ENCODE measurements at regions not wholly inside any gene's neighbourhood (a gene's known extent, or its start where the extent isn't known, plus 50 kb on each side); places are given as distances from the start of the nearest gene placed in this dataset.

GRCh38 chr3:109982201-109982600, 644.9 kb upstream of the DPPA4 start:
- no peak for TF ChIP-seq YY1 (IDR thresholded peaks at IDR 0.05)
- TF ChIP-seq MAX (IDR thresholded peaks at IDR 0.05), result no peak
- TF ChIP-seq RAD21 (IDR thresholded peaks at IDR 0.05), result no peak
- no peak for TF ChIP-seq GABPA (IDR thresholded peaks at IDR 0.05 in 1 of 2, conservative IDR thresholded peaks at IDR 0.05 in 1 of 2)
- TF ChIP-seq TAF1 (conservative IDR thresholded peaks at IDR 0.05), result no peak
- TF ChIP-seq FOXA2 (IDR thresholded peaks at IDR 0.05), result no peak
- no peak for TF ChIP-seq NR2F2 (IDR thresholded peaks at IDR 0.05)
- TF ChIP-seq CTCF (IDR thresholded peaks at IDR 0.05; ENCODE audit: low read depth, low read length, missing input control), result no peak
- no peak for TF ChIP-seq JUND (IDR thresholded peaks at IDR 0.05)
- TF ChIP-seq, protein P1, sequence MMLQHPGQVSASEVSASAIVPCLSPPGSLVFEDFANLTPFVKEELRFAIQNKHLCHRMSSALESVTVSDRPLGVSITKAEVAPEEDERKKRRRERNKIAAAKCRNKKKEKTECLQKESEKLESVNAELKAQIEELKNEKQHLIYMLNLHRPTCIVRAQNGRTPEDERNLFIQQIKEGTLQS (IDR thresholded peaks at IDR 0.05), result no peak
- H3K9me3 ChIP-seq (ENCODE audit: control insufficient read depth in 4 of 4, low read length in 3 of 4), result no peaks in the 10 kb centered on the region

GRCh38 chr3:109984976-109985375, 647.6 kb upstream of the DPPA4 start:
- Histone ChIP-seq H3K27ac (ENCODE audit: low read depth in 1 of 2, low read length in 2 of 2) (no peak overlapping the region), H3K27me3 (ENCODE audit: control insufficient read depth in 4 of 4, insufficient read depth in 4 of 4, low read length in 3 of 4) (no peaks in the 10 kb centered on the region), H3K9me3 (ENCODE audit: control insufficient read depth in 4 of 4, low read length in 3 of 4) (no peaks in the 10 kb centered on the region), H3K9ac (ENCODE audit: low read depth in 1 of 2, low read length in 2 of 2) (no peak overlapping the region), H3K4me3 (ENCODE audit: low read depth in 1 of 3, low read length in 3 of 3) (no peak overlapping the region), H3K36me3 (ENCODE audit: control insufficient read depth in 4 of 4, insufficient read depth in 3 of 4, low read depth in 1 of 4, low read length in 3 of 4) (no peaks in the 10 kb centered on the region), H3K4me1 (ENCODE audit: control insufficient read depth in 4 of 4, insufficient read depth in 4 of 4, low read length in 3 of 4) (no peaks in the 10 kb centered on the region)
- TF ChIP-seq RXRA (IDR thresholded peaks at IDR 0.05) (no peak), SP1 (IDR thresholded peaks at IDR 0.05) (no peak), GABPA (IDR thresholded peaks at IDR 0.05 in 1 of 2, conservative IDR thresholded peaks at IDR 0.05 in 1 of 2) (no peak), MAX (IDR thresholded peaks at IDR 0.05) (no peak)
- no peak for DNase-seq (ENCODE audit: low spot score)

More at GRCh38 chr3:109982201-109982600, 644.9 kb upstream of the DPPA4 start:
- Histone ChIP-seq H3K4me1 (ENCODE audit: control insufficient read depth in 4 of 4, insufficient read depth in 4 of 4, low read length in 3 of 4) (no peaks in the 10 kb centered on the region), H3K4me3 (ENCODE audit: low read depth in 1 of 3, low read length in 3 of 3) (no peak overlapping the region), H3K36me3 (ENCODE audit: control insufficient read depth in 4 of 4, insufficient read depth in 3 of 4, low read depth in 1 of 4, low read length in 3 of 4) (no peaks in the 10 kb centered on the region), H3K27me3 (ENCODE audit: control insufficient read depth in 4 of 4, insufficient read depth in 4 of 4, low read length in 3 of 4) (no peaks in the 10 kb centered on the region), H3K27ac (ENCODE audit: low read depth in 1 of 2, low read length in 2 of 2) (no peak overlapping the region), H3K9ac (ENCODE audit: low read depth in 1 of 2, low read length in 2 of 2) (no peak overlapping the region)
- DNase-seq (ENCODE audit: low spot score), result no peak
- WGBS, result 88% methylated on average over 1 of the region's 1 CpG

- no peak overlapping the region for H3K27ac ChIP-seq (ENCODE audit: low read depth in 1 of 2, low read length in 2 of 2)
- DNase-seq (ENCODE audit: low spot score), result no peak
- no peaks in the 10 kb centered on the region for H3K4me1 ChIP-seq (ENCODE audit: control insufficient read depth in 4 of 4, insufficient read depth in 4 of 4, low read length in 3 of 4)
- no peaks in the 10 kb centered on the region for H3K27me3 ChIP-seq (ENCODE audit: control insufficient read depth in 4 of 4, insufficient read depth in 4 of 4, low read length in 3 of 4)
- no peaks in the 10 kb centered on the region for H3K9me3 ChIP-seq (ENCODE audit: control insufficient read depth in 4 of 4, low read length in 3 of 4)
- H3K9ac ChIP-seq (ENCODE audit: low read depth in 1 of 2, low read length in 2 of 2), result no peak overlapping the region
- H3K36me3 ChIP-seq (ENCODE audit: control insufficient read depth in 4 of 4, insufficient read depth in 3 of 4, low read depth in 1 of 4, low read length in 3 of 4), result no peaks in the 10 kb centered on the region
- no peak overlapping the region for H3K4me3 ChIP-seq (ENCODE audit: low read depth in 1 of 3, low read length in 3 of 3)
- 78% methylated on average over 1 of the region's 1 CpG for WGBS
- TF ChIP-seq JUND (IDR thresholded peaks at IDR 0.05) (no peak), YY1 (IDR thresholded peaks at IDR 0.05) (no peak), FOXA1 (IDR thresholded peaks at IDR 0.05) (no peak), HNF4A (conservative IDR thresholded peaks at IDR 0.05) (no peak), HNF4G (IDR thresholded peaks at IDR 0.05) (no peak), NR2F2 (IDR thresholded peaks at IDR 0.05) (no peak), TAF1 (conservative IDR thresholded peaks at IDR 0.05) (no peak), RXRA (IDR thresholded peaks at IDR 0.05) (no peak), CTCF (IDR thresholded peaks at IDR 0.05; ENCODE audit: low read depth, low read length, missing input control) (no peak), GABPA (IDR thresholded peaks at IDR 0.05 in 1 of 2, conservative IDR thresholded peaks at IDR 0.05 in 1 of 2) (no peak), EGR1 (IDR thresholded peaks at IDR 0.05; ENCODE audit: low read depth in 2 of 2) (no peak), MAX (IDR thresholded peaks at IDR 0.05) (no peak), RAD21 (IDR thresholded peaks at IDR 0.05) (no peak), FOXA2 (IDR thresholded peaks at IDR 0.05) (no peak)
- TF ChIP-seq, protein P1 (IDR thresholded peaks at IDR 0.05), result no peak
- TF ChIP-seq, protein P2, sequence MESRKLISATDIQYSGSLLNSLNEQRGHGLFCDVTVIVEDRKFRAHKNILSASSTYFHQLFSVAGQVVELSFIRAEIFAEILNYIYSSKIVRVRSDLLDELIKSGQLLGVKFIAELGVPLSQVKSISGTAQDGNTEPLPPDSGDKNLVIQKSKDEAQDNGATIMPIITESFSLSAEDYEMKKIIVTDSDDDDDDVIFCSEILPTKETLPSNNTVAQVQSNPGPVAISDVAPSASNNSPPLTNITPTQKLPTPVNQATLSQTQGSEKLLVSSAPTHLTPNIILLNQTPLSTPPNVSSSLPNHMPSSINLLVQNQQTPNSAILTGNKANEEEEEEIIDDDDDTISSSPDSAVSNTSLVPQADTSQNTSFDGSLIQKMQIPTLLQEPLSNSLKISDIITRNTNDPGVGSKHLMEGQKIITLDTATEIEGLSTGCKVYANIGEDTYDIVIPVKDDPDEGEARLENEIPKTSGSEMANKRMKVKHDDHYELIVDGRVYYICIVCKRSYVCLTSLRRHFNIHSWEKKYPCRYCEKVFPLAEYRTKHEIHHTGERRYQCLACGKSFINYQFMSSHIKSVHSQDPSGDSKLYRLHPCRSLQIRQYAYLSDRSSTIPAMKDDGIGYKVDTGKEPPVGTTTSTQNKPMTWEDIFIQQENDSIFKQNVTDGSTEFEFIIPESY (IDR thresholded peaks at IDR 0.05), result no peak
These were observed 648.7 kb upstream of the DPPA4 start for GRCh38 chr3:109985943-109986555.
